Hepatic stellate cell (primary cell): ENCODE measurements at regions not wholly inside any gene's neighbourhood (a gene's known extent, or its start where the extent isn't known, plus 50 kb on each side); places are given as distances from the start of the nearest gene placed in this dataset.
"Not testable (repeated sequence)": the region's sequence is repeated elsewhere in the genome, so short reads cannot be mapped to it uniquely, and the experiment has no call there.

Experiments
- DNase-seq: peaks from one replicate; pipeline ENCODE4 v3.0.0; 2011; ENCODE audit warnings: low spot score

- DNase-seq, result no peak
These were observed 797.5 kb upstream of the SPRY2 start for GRCh38 chr13:81138353-81138980.

GRCh38 chr13:81133066-81133465 is 792.1 kb upstream of the SPRY2 start:
- no peak for DNase-seq

- no peak for DNase-seq
These were observed 776.5 kb upstream of the SPRY2 start for GRCh38 chr13:81117416-81117815.

GRCh38 chr13:81116461-81117282 is 775.7 kb upstream of the SPRY2 start:
- no peak for DNase-seq

GRCh38 chr13:81109026-81109425 is 768.1 kb upstream of the SPRY2 start:
- no peak for DNase-seq

GRCh38 chr13:81106348-81106747 is 765.4 kb upstream of the SPRY2 start:
- no peak for DNase-seq

GRCh38 chr13:81104035-81104715 is 763.2 kb upstream of the SPRY2 start:
- no peak for DNase-seq

- not testable (repeated sequence) for DNase-seq
These were observed 761.1 kb upstream of the SPRY2 start for GRCh38 chr13:81102066-81102465.

- DNase-seq, result no peak
These were observed 748.6 kb upstream of the SPRY2 start for GRCh38 chr13:81089371-81090157.

- DNase-seq, result no peak
These were observed 740.1 kb upstream of the SPRY2 start for GRCh38 chr13:81080911-81081454.

GRCh38 chr13:81078048-81078447 is 737.1 kb upstream of the SPRY2 start:
- DNase-seq, result no peak

- DNase-seq, result not testable (repeated sequence)
These were observed 728.9 kb upstream of the SPRY2 start for GRCh38 chr13:81069822-81070221.

- no peak for DNase-seq
These were observed 718.0 kb upstream of the SPRY2 start for GRCh38 chr13:81058916-81059290.

GRCh38 chr13:81058211-81058915 is 717.4 kb upstream of the SPRY2 start:
- no peak for DNase-seq

- DNase-seq, result no peak
These were observed 710.9 kb upstream of the SPRY2 start for GRCh38 chr13:81051873-81052272.

GRCh38 chr13:81048026-81048461 is 707.1 kb upstream of the SPRY2 start:
- no peak for DNase-seq

GRCh38 chr13:81041761-81042160 is 700.8 kb upstream of the SPRY2 start:
- DNase-seq, result no peak

- no peak for DNase-seq
These were observed 691.1 kb upstream of the SPRY2 start for GRCh38 chr13:81031996-81032395.

- DNase-seq, result no peak
These were observed 684.2 kb upstream of the SPRY2 start for GRCh38 chr13:81025091-81025490.

- no peak for DNase-seq
These were observed 680.4 kb upstream of the SPRY2 start for GRCh38 chr13:81021284-81021840.

GRCh38 chr13:81020010-81020409 is 679.1 kb upstream of the SPRY2 start:
- DNase-seq, result no peak
